ENCODE measurements at regions not wholly inside any gene's neighbourhood (a gene's known extent, or its start where the extent isn't known, plus 50 kb on each side); places are given as distances from the start of the nearest gene placed in this dataset.
"Not testable (repeated sequence)": the region's sequence is repeated elsewhere in the genome, so short reads cannot be mapped to it uniquely, and the experiment has no call there.

- no peak overlapping the region for H3K4me3 ChIP-seq
- TF ChIP-seq CTCF (IDR thresholded peaks at IDR 0.05; ENCODE audit: low read depth, low read length): no peak
- no peak for DNase-seq (ENCODE audit: low read depth in 1 of 2, low spot score in 1 of 2)
- no peaks in the 10 kb centered on the region for H3K4me1 ChIP-seq (ENCODE audit: low read depth)
- H3K36me3 ChIP-seq: no peaks in the 10 kb centered on the region
- H3K27me3 ChIP-seq: no peaks in the 10 kb centered on the region
- no peak overlapping the region for H3K27ac ChIP-seq
- no peaks in the 10 kb centered on the region for H3K9me3 ChIP-seq (ENCODE audit: low read depth)
Measured at GRCh38 chr7:119999738-120000475, 273.1 kb upstream of the KCND2 start.

- Histone ChIP-seq H3K4me1 (ENCODE audit: low read depth) (no peaks in the 10 kb centered on the region), H3K36me3 (no peaks in the 10 kb centered on the region), H3K4me3 (no peak overlapping the region), H3K27ac (no peak overlapping the region), H3K27me3 (no peaks in the 10 kb centered on the region), H3K9me3 (ENCODE audit: low read depth) (no peaks in the 10 kb centered on the region)
- no peak for DNase-seq (ENCODE audit: low read depth in 1 of 2, low spot score in 1 of 2)
- no peak for TF ChIP-seq CTCF (IDR thresholded peaks at IDR 0.05; ENCODE audit: low read depth, low read length)
Measured at GRCh38 chr7:120005720-120006119, 267.3 kb upstream of the KCND2 start.

- not testable (repeated sequence) for H3K4me3 ChIP-seq; H3K36me3 ChIP-seq; H3K27ac ChIP-seq; H3K9me3 ChIP-seq (ENCODE audit: low read depth); H3K27me3 ChIP-seq; H3K4me1 ChIP-seq (ENCODE audit: low read depth); DNase-seq (ENCODE audit: low read depth in 1 of 2, low spot score in 1 of 2)
Measured at GRCh38 chr7:120014301-120014700, 258.7 kb upstream of the KCND2 start.

GRCh38 chr7:120014925-120015465 lies 258.0 kb upstream of the KCND2 start:
- Histone ChIP-seq H3K4me1 (ENCODE audit: low read depth) (no peaks in the 10 kb centered on the region), H3K36me3 (no peaks in the 10 kb centered on the region), H3K27ac (no peak overlapping the region), H3K4me3 (no peak overlapping the region), H3K9me3 (ENCODE audit: low read depth) (no peaks in the 10 kb centered on the region), H3K27me3 (no peaks in the 10 kb centered on the region)
- no peak for TF ChIP-seq CTCF (IDR thresholded peaks at IDR 0.05; ENCODE audit: low read depth, low read length)
- peak in 1 of 2 donors; percentile 69 for DNase-seq (ENCODE audit: low read depth in 1 of 2, low spot score in 1 of 2)

GRCh38 chr7:120021085-120021484 lies 251.9 kb upstream of the KCND2 start:
- Histone ChIP-seq H3K4me3 (no peak overlapping the region), H3K27me3 (no peaks in the 10 kb centered on the region), H3K4me1 (ENCODE audit: low read depth) (no peaks in the 10 kb centered on the region), H3K36me3 (no peaks in the 10 kb centered on the region), H3K9me3 (ENCODE audit: low read depth) (no peaks in the 10 kb centered on the region), H3K27ac (no peak overlapping the region)
- peak in 1 of 2 donors; percentile 25 for DNase-seq (ENCODE audit: low read depth in 1 of 2, low spot score in 1 of 2)
- TF ChIP-seq CTCF (IDR thresholded peaks at IDR 0.05; ENCODE audit: low read depth, low read length): no peak

- no peak overlapping the region for H3K4me3 ChIP-seq
- no peaks in the 10 kb centered on the region for H3K27me3 ChIP-seq
- no peaks in the 10 kb centered on the region for H3K36me3 ChIP-seq
- DNase-seq (ENCODE audit: low read depth in 1 of 2, low spot score in 1 of 2): peak in 1 of 2 donors; percentile 33
- H3K9me3 ChIP-seq (ENCODE audit: low read depth): no peaks in the 10 kb centered on the region
- H3K27ac ChIP-seq: no peak overlapping the region
- TF ChIP-seq CTCF (IDR thresholded peaks at IDR 0.05; ENCODE audit: low read depth, low read length): no peak
- H3K4me1 ChIP-seq (ENCODE audit: low read depth): no peaks in the 10 kb centered on the region
Measured at GRCh38 chr7:120023494-120024167, 249.3 kb upstream of the KCND2 start.

Data from cardiac muscle cell (in vitro differentiated cells and primary cell).